IPS-18a (cell line): ENCODE measurements at regions not wholly inside any gene's neighbourhood (a gene's known extent, or its start where the extent isn't known, plus 50 kb on each side); places are given as distances from the start of the nearest gene placed in this dataset.

Experiments used
- H3K27ac ChIP-seq: one replicate; pipeline ENCODE4 v1.5.1; 2013; ENCODE audit warnings: low read length
- H3K27me3 ChIP-seq: one replicate; pipeline ENCODE4 v1.6.1; 2013; ENCODE audit warnings: mild to moderate bottlenecking, low read length; ENCODE audit not compliant: control insufficient read depth, insufficient read depth
- H3K36me3 ChIP-seq: one replicate; pipeline ENCODE4 v1.6.1; 2013; ENCODE audit warnings: low read depth, low read length; ENCODE audit not compliant: control insufficient read depth
- H3K4me1 ChIP-seq: one replicate; pipeline ENCODE4 v1.6.1; 2013; ENCODE audit warnings: low read depth, low read length; ENCODE audit not compliant: control insufficient read depth
- H3K4me3 ChIP-seq: one replicate; pipeline ENCODE4 v1.5.1; 2013; ENCODE audit warnings: low read length
- H3K9ac ChIP-seq: one replicate; pipeline ENCODE4 v1.6.1; 2013; ENCODE audit warnings: mild to moderate bottlenecking, low read length, moderate library complexity
- H3K9me3 ChIP-seq: one replicate; pipeline ENCODE4 v1.6.1; 2013; ENCODE audit warnings: low read depth, low read length; ENCODE audit not compliant: control insufficient read depth

GRCh38 chr16:79293836-79294460 lies 306.6 kb downstream of the MAF start:
- no peaks in the 10 kb centered on the region for H3K9me3 ChIP-seq
- H3K9ac ChIP-seq, result no peak overlapping the region
- H3K27ac ChIP-seq, result no peak overlapping the region
- H3K27me3 ChIP-seq, result peaks cover 3% of the 10 kb centered on the region
- H3K36me3 ChIP-seq, result no peaks in the 10 kb centered on the region
- peaks cover 24% of the 10 kb centered on the region for H3K4me1 ChIP-seq
- no peak overlapping the region for H3K4me3 ChIP-seq

- H3K9ac ChIP-seq, result no peak overlapping the region
- no peaks in the 10 kb centered on the region for H3K27me3 ChIP-seq
- H3K4me1 ChIP-seq, result no peaks in the 10 kb centered on the region
- no peaks in the 10 kb centered on the region for H3K9me3 ChIP-seq
- H3K27ac ChIP-seq, result no peak overlapping the region
- no peaks in the 10 kb centered on the region for H3K36me3 ChIP-seq
- no peak overlapping the region for H3K4me3 ChIP-seq
Measured at GRCh38 chr16:79288066-79288465, 312.5 kb downstream of the MAF start.

GRCh38 chr16:79287424-79287917 lies 313.1 kb downstream of the MAF start:
- Histone ChIP-seq H3K9me3 (no peaks in the 10 kb centered on the region), H3K4me3 (no peak overlapping the region), H3K36me3 (no peaks in the 10 kb centered on the region), H3K27ac (no peak overlapping the region), H3K27me3 (no peaks in the 10 kb centered on the region), H3K9ac (no peak overlapping the region), H3K4me1 (no peaks in the 10 kb centered on the region)

DNA sequence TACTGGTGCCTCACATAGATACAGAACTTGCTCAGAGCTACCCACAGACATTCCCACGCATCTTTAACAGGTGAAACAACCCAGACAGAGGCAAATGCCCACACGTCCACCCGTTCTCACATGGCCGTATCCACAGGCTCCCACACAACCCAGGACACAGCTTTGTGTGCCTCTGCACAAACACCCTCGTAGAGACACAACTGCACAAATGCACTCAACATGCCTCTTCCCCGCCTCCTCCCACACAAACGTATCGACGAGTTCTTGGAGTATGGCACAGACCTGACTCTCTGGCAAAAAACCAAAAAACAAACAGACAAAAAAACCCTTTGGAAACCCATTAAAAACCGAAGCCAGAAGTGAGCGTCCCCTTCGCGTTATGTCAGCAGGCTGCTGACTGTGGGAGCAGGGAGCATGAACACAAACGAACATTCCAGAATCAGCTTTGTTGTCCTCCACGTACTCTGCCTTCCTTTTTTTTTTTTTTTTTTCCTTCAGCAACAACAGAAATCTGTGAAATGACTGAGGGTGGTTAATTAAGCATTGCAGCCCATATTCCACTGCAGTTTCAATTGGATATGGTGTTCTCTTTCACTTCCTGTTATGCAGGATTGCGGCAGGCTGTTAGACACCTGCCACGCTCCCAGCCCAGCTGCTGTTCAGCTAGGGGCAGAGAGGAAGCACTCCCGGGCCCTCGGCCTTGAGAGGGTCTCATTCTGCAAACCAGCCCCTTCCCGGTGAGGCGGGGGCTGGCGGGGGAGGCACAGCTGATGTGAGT lies 313.7 kb downstream of the MAF start:
- no peaks in the 10 kb centered on the region for H3K36me3 ChIP-seq
- H3K4me1 ChIP-seq, result no peaks in the 10 kb centered on the region
- no peaks in the 10 kb centered on the region for H3K27me3 ChIP-seq
- H3K9ac ChIP-seq, result no peak overlapping the region
- no peak overlapping the region for H3K4me3 ChIP-seq
- H3K27ac ChIP-seq, result no peak overlapping the region
- no peaks in the 10 kb centered on the region for H3K9me3 ChIP-seq

- Histone ChIP-seq H3K27me3 (no peaks in the 10 kb centered on the region), H3K9me3 (no peaks in the 10 kb centered on the region), H3K9ac (no peak overlapping the region), H3K4me3 (no peak overlapping the region), H3K36me3 (no peaks in the 10 kb centered on the region), H3K27ac (no peak overlapping the region), H3K4me1 (no peaks in the 10 kb centered on the region)
Measured at GRCh38 chr16:79284766-79285165, 315.8 kb downstream of the MAF start.

GRCh38 chr16:79283578-79283977 lies 317.0 kb downstream of the MAF start:
- no peaks in the 10 kb centered on the region for H3K9me3 ChIP-seq
- H3K27ac ChIP-seq, result no peak overlapping the region
- no peaks in the 10 kb centered on the region for H3K4me1 ChIP-seq
- no peak overlapping the region for H3K4me3 ChIP-seq
- no peak overlapping the region for H3K9ac ChIP-seq
- H3K36me3 ChIP-seq, result no peaks in the 10 kb centered on the region
- H3K27me3 ChIP-seq, result no peaks in the 10 kb centered on the region

GRCh38 chr16:79282806-79283205 lies 317.7 kb downstream of the MAF start:
- Histone ChIP-seq H3K36me3 (no peaks in the 10 kb centered on the region), H3K9me3 (no peaks in the 10 kb centered on the region), H3K27me3 (no peaks in the 10 kb centered on the region), H3K4me1 (no peaks in the 10 kb centered on the region), H3K27ac (no peak overlapping the region), H3K4me3 (no peak overlapping the region), H3K9ac (no peak overlapping the region)

GRCh38 chr16:79278506-79278905 lies 322.0 kb downstream of the MAF start:
- Histone ChIP-seq H3K27ac (no peak overlapping the region), H3K9ac (no peak overlapping the region), H3K4me3 (no peak overlapping the region), H3K4me1 (no peaks in the 10 kb centered on the region), H3K27me3 (no peaks in the 10 kb centered on the region), H3K36me3 (no peaks in the 10 kb centered on the region), H3K9me3 (no peaks in the 10 kb centered on the region)

- Histone ChIP-seq H3K4me3 (no peak overlapping the region), H3K4me1 (no peaks in the 10 kb centered on the region), H3K9ac (no peak overlapping the region), H3K27ac (no peak overlapping the region), H3K36me3 (no peaks in the 10 kb centered on the region), H3K27me3 (no peaks in the 10 kb centered on the region), H3K9me3 (no peaks in the 10 kb centered on the region)
Measured at GRCh38 chr16:79276501-79276900, 324.0 kb downstream of the MAF start.

GRCh38 chr16:79274264-79274663 lies 326.3 kb downstream of the MAF start:
- Histone ChIP-seq H3K27me3 (no peaks in the 10 kb centered on the region), H3K9ac (no peak overlapping the region), H3K36me3 (no peaks in the 10 kb centered on the region), H3K4me1 (peaks cover 7% of the 10 kb centered on the region), H3K9me3 (no peaks in the 10 kb centered on the region), H3K4me3 (no peak overlapping the region), H3K27ac (no peak overlapping the region)

- Histone ChIP-seq H3K27me3 (no peaks in the 10 kb centered on the region), H3K36me3 (no peaks in the 10 kb centered on the region), H3K9ac (no peak overlapping the region), H3K27ac (no peak overlapping the region), H3K4me3 (no peak overlapping the region), H3K4me1 (peaks cover 7% of the 10 kb centered on the region), H3K9me3 (no peaks in the 10 kb centered on the region)
Measured at GRCh38 chr16:79272141-79272577, 328.4 kb downstream of the MAF start.

DNA sequence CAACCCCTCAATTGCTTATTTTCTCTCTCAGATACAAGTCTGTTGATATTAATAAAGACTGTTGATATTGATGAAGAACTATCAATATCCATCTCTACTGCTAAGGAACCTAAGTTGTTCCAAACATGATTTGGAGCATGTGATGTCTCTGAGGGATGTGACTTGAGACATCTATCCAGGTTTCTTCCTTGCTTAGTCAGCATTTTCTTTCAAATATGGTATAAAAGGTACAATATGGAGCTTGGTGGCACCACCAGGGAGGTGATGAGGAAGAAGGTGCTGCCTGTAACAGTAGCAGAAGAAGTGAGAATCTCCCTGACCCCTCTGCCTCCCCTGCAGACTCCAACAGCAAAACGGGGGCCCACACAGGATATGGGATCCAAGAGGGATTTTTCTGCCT lies 329.0 kb downstream of the MAF start:
- H3K9me3 ChIP-seq, result no peaks in the 10 kb centered on the region
- H3K9ac ChIP-seq, result no peak overlapping the region
- H3K36me3 ChIP-seq, result no peaks in the 10 kb centered on the region
- H3K27me3 ChIP-seq, result no peaks in the 10 kb centered on the region
- H3K27ac ChIP-seq, result no peak overlapping the region
- peaks cover 7% of the 10 kb centered on the region for H3K4me1 ChIP-seq
- H3K4me3 ChIP-seq, result no peak overlapping the region
